K562 (cell line): ENCODE measurements at regions not wholly inside any gene's neighbourhood (a gene's known extent, or its start where the extent isn't known, plus 50 kb on each side); places are given as distances from the start of the nearest gene placed in this dataset.

Experiments used
- ATAC-seq: fragments of 200-7000 bp; cut with Tn5 transposase; 3 replicates; pipeline ENCODE4 v1.9.1; 2020; ENCODE audit warnings: moderate library complexity
- BruUV-seq: library from RNA; stranded (reverse); fragments of 400-500 nt; replicated peaks from 2 replicates; lab custom pipeline; 2021; lab: Mats Ljungman, UMichigan
- CTCF ChIA-PET: fragments of 300-600 bp; formaldehyde crosslinking; extraction: SDS; loops from one replicate; lab custom pipeline; 2021; ENCODE audit warnings: low intra/inter-chr PET ratio; lab: Yijun Ruan, JAX
- POLR2A ChIA-PET: fragments of 300-600, 350-650 bp; sonication (Branson Sonifier 250); formaldehyde crosslinking; extraction: SDS; loops from one replicate; lab custom pipeline; 2021; ENCODE audit warnings: antibody characterized with exemption, inconsistent platforms; lab: Yijun Ruan, JAX
- DNase-seq, 4 experiments: peaks; one replicate each; pipeline versions ENCODE4 v3.0.0 to v3.0.0-alpha.2; 2011 to 2018; ENCODE audit warnings: low spot score in 3 of 4, mixed read lengths in 3 of 4; ENCODE audit errors: extremely low read depth in 1 of 4
- FAIRE-seq: peaks from 2 replicates; lab custom pipeline; 2011; peaks lifted over from hg19 to GRCh38; lab: Jason Lieb, UNC
- H2AFZ ChIP-seq: 2 replicates; pipeline ENCODE4 v1.6.0; 2011; ENCODE audit warnings: low read depth, low read length, control low read depth, inconsistent platforms
- H3K27ac ChIP-seq: fragments of 200-600 bp; 3 replicates; pipeline ENCODE4 v1.8.0; 2011; ENCODE audit warnings: low read depth, mild to moderate bottlenecking, control low read depth, inconsistent platforms, low read length, moderate library complexity, mixed read lengths; ENCODE audit errors: extremely low read depth
- H3K27me3 ChIP-seq, 2 experiments: fragments of 300-600 bp in 1 of 2; 2 replicates in 1 of 2; 3 replicates in 1 of 2; pipeline versions ENCODE4 v1.6.0 to v1.8.0; 2011; ENCODE audit warnings: inconsistent platforms in 2 of 2, low read length in 2 of 2, mild to moderate bottlenecking in 1 of 2, mixed read lengths in 1 of 2, moderate library complexity in 1 of 2; ENCODE audit not compliant: control insufficient read depth in 2 of 2, insufficient read depth in 2 of 2
- H3K36me3 ChIP-seq: fragments of 300-600 bp; 3 replicates; pipeline ENCODE4 v1.8.0; 2011; ENCODE audit warnings: mild to moderate bottlenecking, low read length, inconsistent platforms; ENCODE audit not compliant: control insufficient read depth, insufficient read depth
- H3K4me1 ChIP-seq, 2 experiments: fragments of 200-600 bp in 1 of 2; replicated peaks in 1 of 2; 2 replicates in 1 of 2; 3 replicates in 1 of 2; pipeline versions ENCODE4 v1.5.1 to v1.8.0; 2011; ENCODE audit warnings: inconsistent platforms in 2 of 2, low read length in 2 of 2, mild to moderate bottlenecking in 1 of 2, mixed read lengths in 1 of 2, moderate library complexity in 1 of 2; ENCODE audit not compliant: control insufficient read depth in 2 of 2, insufficient read depth in 2 of 2
- H3K4me2 ChIP-seq: 2 replicates; pipeline ENCODE4 v1.6.1; 2011; ENCODE audit warnings: low read length, control low read depth, inconsistent platforms, mixed read lengths; ENCODE audit not compliant: insufficient read depth
- H3K4me3 ChIP-seq: fragments of 200-600 bp; sonication (generic), shearing (Covaris generic); 2 replicates; pipeline ENCODE4 v1.5.1; 2016; ENCODE audit warnings: control low read depth, inconsistent platforms
- H3K79me2 ChIP-seq: fragments of 200-600 bp; 3 replicates; pipeline ENCODE4 v1.8.0; 2011; ENCODE audit warnings: low read length, inconsistent platforms; ENCODE audit not compliant: control insufficient read depth, insufficient read depth
- H3K9ac ChIP-seq, 2 experiments: 2 replicates each; pipeline versions ENCODE4 v1.6.0 to v1.6.1; 2011; ENCODE audit warnings: low read depth in 2 of 2, low read length in 2 of 2, control low read depth in 1 of 2, inconsistent platforms in 1 of 2, mild to moderate bottlenecking in 1 of 2, mixed read lengths in 1 of 2; ENCODE audit not compliant: insufficient read depth in 1 of 2
- H3K9me1 ChIP-seq: one replicate; pipeline ENCODE4 v1.6.0; 2011; ENCODE audit warnings: inconsistent platforms, mild to moderate bottlenecking, low read length, moderate library complexity; ENCODE audit not compliant: control insufficient read depth, insufficient read depth
- H3K9me3 ChIP-seq: replicated peaks from 2 replicates; pipeline ENCODE4 v1.5.1; 2011; ENCODE audit warnings: low read depth, low read length, inconsistent platforms; ENCODE audit not compliant: control insufficient read depth, insufficient read depth
- H4K20me1 ChIP-seq: replicated peaks from 2 replicates; pipeline ENCODE4 v1.6.1; 2011; ENCODE audit warnings: low read length, inconsistent platforms, mixed read lengths; ENCODE audit not compliant: control insufficient read depth, insufficient read depth
- PATZ1 ChIP-seq: fragments of 250-450 bp; sonication (Bioruptor Pico); IDR thresholded peaks from 2 replicates; pipeline ENCODE4 v1.5.0; 2020; ENCODE audit warnings: mild to moderate bottlenecking, borderline replicate concordance
- TFAP4 ChIP-seq: sonication (generic); formaldehyde crosslinking; IDR thresholded peaks from 2 replicates; pipeline ENCODE4 v1.8.0; 2022; ENCODE audit warnings: missing genetic modification reagents, mild to moderate bottlenecking, moderate library complexity, borderline replicate concordance
- WGBS: fragments of 100-300 bp; shearing (Covaris generic); methylation state at CpG from one replicate; pipeline ENCODE4 v1.1.6; 2016; ENCODE audit warnings: low coverage, mixed read lengths; ENCODE audit not compliant: insufficient coverage; ENCODE audit errors: missing lambda C conversion rate; 5-methylcytosine and 5-hydroxymethylcytosine counted together
- in situ Hi-C: fragments of 300-500 bp; cut with MboI; formaldehyde crosslinking; loops from 4 replicates; pipeline ENCODE4 v1.15.0; 2018; ENCODE audit warnings: inconsistent platforms, mixed read lengths
- intact Hi-C: fragments of 100-400 bp; cut with micrococcal nuclease; formaldehyde crosslinking; loops from 2 replicates; pipeline ENCODE4 v1.14.2; 2022

- in situ Hi-C loops: loop anchor here (25.0 kb wide), 2 partner anchors 1561 to 1811 kb away; no protein-coding TSS in a partner anchor
Measured at GRCh38 chr2:57523304-57523703, 523.3 kb upstream of the VRK2 start.

More at GRCh38 chr2:57523304-57523703, 523.3 kb upstream of the VRK2 start:
- no peaks in the 10 kb centered on the region for H3K9me3 ChIP-seq
- CTCF ChIA-PET: no interaction called here
- no peak overlapping the region for H3K4me2 ChIP-seq
- no peaks in the 10 kb centered on the region for H4K20me1 ChIP-seq
- no peak overlapping the region for H3K4me3 ChIP-seq
- DNase-seq (no peak), ATAC-seq (no peak), FAIRE-seq (no peak)
- WGBS: 0% methylated on average over 1 of the region's 1 CpG
- no TSS peak for BruUV-seq
- no peaks in the 10 kb centered on the region for H3K4me1 ChIP-seq
- H3K9ac ChIP-seq: no peak overlapping the region
- H3K36me3 ChIP-seq: no peaks in the 10 kb centered on the region
- H3K27me3 ChIP-seq: no peaks in the 10 kb centered on the region
- no peaks in the 10 kb centered on the region for H3K9me1 ChIP-seq
- no peaks in the 10 kb centered on the region for H3K79me2 ChIP-seq
- POLR2A ChIA-PET: no interaction called here
- TF ChIP-seq PATZ1 (CRISPR knock-in tag) (no peak), TFAP4 (no peak)
- H2AFZ ChIP-seq: no peak overlapping the region
- intact Hi-C loops: no loop called here
- H3K27ac ChIP-seq: no peak overlapping the region
